GM23338 (cell line): ENCODE measurements at regions not wholly inside any gene's neighbourhood (a gene's known extent, or its start where the extent isn't known, plus 50 kb on each side); places are given as distances from the start of the nearest gene placed in this dataset.

Source experiments
- ATAC-seq: fragments of 200-7000 bp; cut with Tn5 transposase; 3 replicates; pipeline ENCODE4 v1.9.1; 2020
- DNase-seq: peaks from one replicate; pipeline ENCODE4 v3.0.0-alpha.2; 2015; ENCODE audit warnings: low spot score
- H2AFZ ChIP-seq: fragments of 200-600 bp; sonication (generic); 2 replicates; pipeline ENCODE4 v1.8.0; 2016; ENCODE audit warnings: antibody characterized with exemption, mild to moderate bottlenecking, moderate library complexity
- H3F3A ChIP-seq: fragments of 200-600 bp; sonication (generic); replicated peaks from 2 replicates; pipeline ENCODE4 v1.8.0; 2017; ENCODE audit warnings: antibody characterized with exemption, mixed run types, low read depth
- H3K27ac ChIP-seq: fragments of 200-600 bp; sonication (generic); 2 replicates; pipeline ENCODE4 v1.6.1; 2016; ENCODE audit warnings: low read depth
- H3K27me3 ChIP-seq: fragments of 200-600 bp; sonication (generic); 2 replicates; pipeline ENCODE4 v1.8.0; 2016; ENCODE audit warnings: mild to moderate bottlenecking, mixed run types, moderate library complexity; ENCODE audit not compliant: insufficient read depth
- H3K36me3 ChIP-seq: fragments of 200-600 bp; sonication (generic); 2 replicates; pipeline ENCODE4 v1.8.0; 2016; ENCODE audit warnings: mild to moderate bottlenecking; ENCODE audit not compliant: insufficient read depth
- H3K4me1 ChIP-seq: fragments of 200-600 bp; sonication (generic); 2 replicates; pipeline ENCODE4 v1.8.0; 2016; ENCODE audit warnings: mild to moderate bottlenecking, moderate library complexity; ENCODE audit not compliant: insufficient read depth
- H3K4me2 ChIP-seq: fragments of 200-600 bp; sonication (generic); 2 replicates; pipeline ENCODE4 v1.7.1; 2017; ENCODE audit warnings: mixed run types
- H3K4me3 ChIP-seq: fragments of 200-600 bp; sonication (generic); 2 replicates; pipeline ENCODE4 v1.6.1; 2016; ENCODE audit warnings: mixed run types
- H3K79me2 ChIP-seq: fragments of 200-600 bp; sonication (generic); replicated peaks from 2 replicates; pipeline ENCODE4 v1.8.0; 2017; ENCODE audit warnings: mild to moderate bottlenecking; ENCODE audit not compliant: insufficient read depth
- H3K9me2 ChIP-seq: fragments of 200-600 bp; sonication (generic); 2 replicates; pipeline ENCODE4 v1.8.0; 2017; ENCODE audit not compliant: insufficient read depth
- H4K20me1 ChIP-seq: fragments of 200-600 bp; sonication (generic); replicated peaks from 2 replicates; pipeline ENCODE4 v1.8.0; 2017; ENCODE audit warnings: mild to moderate bottlenecking; ENCODE audit not compliant: insufficient read depth
- H3K27ac Mint-ChIP-seq: 2 replicates; pipeline ENCODE4 v1.8.0; 2020; ENCODE audit warnings: inconsistent platforms, mild to moderate bottlenecking, moderate library complexity, mixed read lengths
- H3K27me3 Mint-ChIP-seq: 3 replicates; pipeline ENCODE4 v1.8.0; 2022; ENCODE audit warnings: low read depth, mild to moderate bottlenecking, moderate library complexity, mixed read lengths, inconsistent platforms; ENCODE audit not compliant: insufficient read depth, poor library complexity
- H3K36me3 Mint-ChIP-seq: 3 replicates; pipeline ENCODE4 v1.8.0; 2021; ENCODE audit warnings: low read depth, mild to moderate bottlenecking, inconsistent platforms, moderate library complexity, mixed read lengths
- H3K4me1 Mint-ChIP-seq: 3 replicates; pipeline ENCODE4 v1.8.0; 2020; ENCODE audit warnings: mild to moderate bottlenecking, inconsistent platforms, mixed read lengths
- H3K4me3 Mint-ChIP-seq: 3 replicates; pipeline ENCODE4 v1.8.0; 2021; ENCODE audit warnings: moderate library complexity, mild to moderate bottlenecking, inconsistent platforms, mixed read lengths
- H3K9me3 Mint-ChIP-seq: 3 replicates; pipeline ENCODE4 v1.8.0; 2020; ENCODE audit warnings: moderate library complexity, mild to moderate bottlenecking, inconsistent platforms, mixed read lengths
- CREB1 ChIP-seq: fragments of 250-450 bp; sonication (Bioruptor Pico); IDR thresholded peaks from 2 replicates; pipeline ENCODE4 v1.5.0; 2020; ENCODE audit warnings: low read depth, mild to moderate bottlenecking, moderate library complexity
- ETS1 ChIP-seq: IDR thresholded peaks from 2 replicates; pipeline ENCODE4 v1.6.1; 2016; ENCODE audit warnings: antibody characterized with exemption
- EZH2phosphoT487 ChIP-seq: fragments of 200-600 bp; sonication (generic); IDR thresholded peaks from one replicate; pipeline ENCODE4 v1.8.1; 2018; ENCODE audit warnings: antibody characterized with exemption; ENCODE audit not compliant: unreplicated experiment
- NANOG ChIP-seq: IDR thresholded peaks from 2 replicates; pipeline ENCODE4 v1.6.1; 2016; ENCODE audit warnings: antibody characterized with exemption, borderline replicate concordance
- STAT1 ChIP-seq: IDR thresholded peaks from one replicate; pipeline ENCODE4 v1.6.1; 2016; ENCODE audit warnings: antibody characterized with exemption; ENCODE audit not compliant: unreplicated experiment
- ZNF331 ChIP-seq: fragments of 250-450 bp; sonication (Bioruptor Pico); IDR thresholded peaks from 2 replicates; pipeline ENCODE4 v1.5.0; 2020; ENCODE audit warnings: low read depth, mild to moderate bottlenecking, moderate library complexity
- TF ChIP-seq, protein P1 (sequence below): IDR thresholded peaks from one replicate; pipeline ENCODE4 v1.6.1; 2018; ENCODE audit warnings: antibody characterized with exemption; ENCODE audit not compliant: unreplicated experiment
- TF ChIP-seq, protein P2 (sequence below), 2 experiments: fragments of 200-600 bp in 1 of 2; sonication (generic) in 1 of 2; conservative IDR thresholded peaks; 2 replicates each; pipeline versions ENCODE4 v1.5.1 to v1.6.1; 2016 to 2017; ENCODE audit warnings: antibody characterized with exemption in 2 of 2, low read depth in 2 of 2, mild to moderate bottlenecking in 2 of 2, moderate library complexity in 1 of 2

DNA sequence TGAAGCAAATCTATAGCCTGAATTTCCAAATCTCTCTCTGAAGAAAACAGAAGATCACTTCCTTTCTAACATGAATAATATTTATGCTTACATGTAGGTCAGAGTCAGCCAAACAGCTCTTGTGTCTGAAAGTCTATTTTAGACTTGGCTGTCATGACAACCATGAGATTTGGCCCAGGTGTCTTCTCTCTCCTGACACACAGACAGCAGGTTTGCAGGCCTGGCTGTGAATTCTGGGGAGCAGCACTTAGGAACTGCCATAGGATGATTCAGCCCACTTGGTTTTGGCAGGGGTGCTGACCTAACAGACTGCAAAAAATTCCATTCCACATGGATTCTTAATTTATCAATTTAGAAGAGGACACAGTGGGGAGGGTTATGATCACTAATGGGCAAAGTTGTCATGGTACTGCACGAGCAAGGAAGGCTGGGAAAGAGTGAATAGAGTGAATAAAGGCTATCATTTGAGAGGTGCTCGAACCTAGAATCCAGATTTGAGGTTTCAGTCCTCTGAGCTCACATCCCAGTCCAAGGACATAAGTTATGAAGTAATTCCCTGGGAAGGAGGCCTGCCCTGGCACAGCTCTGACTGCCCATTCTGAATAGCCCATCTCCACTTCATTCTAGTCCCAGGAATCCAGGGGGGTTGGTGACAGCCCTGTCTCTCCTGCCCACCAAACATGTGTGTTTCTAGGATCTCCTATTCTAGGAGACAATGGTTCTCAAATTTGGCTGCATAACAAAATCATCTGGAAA, 453.9 kb upstream of the TRIB2 start (continued):
- TF ChIP-seq, protein P1, sequence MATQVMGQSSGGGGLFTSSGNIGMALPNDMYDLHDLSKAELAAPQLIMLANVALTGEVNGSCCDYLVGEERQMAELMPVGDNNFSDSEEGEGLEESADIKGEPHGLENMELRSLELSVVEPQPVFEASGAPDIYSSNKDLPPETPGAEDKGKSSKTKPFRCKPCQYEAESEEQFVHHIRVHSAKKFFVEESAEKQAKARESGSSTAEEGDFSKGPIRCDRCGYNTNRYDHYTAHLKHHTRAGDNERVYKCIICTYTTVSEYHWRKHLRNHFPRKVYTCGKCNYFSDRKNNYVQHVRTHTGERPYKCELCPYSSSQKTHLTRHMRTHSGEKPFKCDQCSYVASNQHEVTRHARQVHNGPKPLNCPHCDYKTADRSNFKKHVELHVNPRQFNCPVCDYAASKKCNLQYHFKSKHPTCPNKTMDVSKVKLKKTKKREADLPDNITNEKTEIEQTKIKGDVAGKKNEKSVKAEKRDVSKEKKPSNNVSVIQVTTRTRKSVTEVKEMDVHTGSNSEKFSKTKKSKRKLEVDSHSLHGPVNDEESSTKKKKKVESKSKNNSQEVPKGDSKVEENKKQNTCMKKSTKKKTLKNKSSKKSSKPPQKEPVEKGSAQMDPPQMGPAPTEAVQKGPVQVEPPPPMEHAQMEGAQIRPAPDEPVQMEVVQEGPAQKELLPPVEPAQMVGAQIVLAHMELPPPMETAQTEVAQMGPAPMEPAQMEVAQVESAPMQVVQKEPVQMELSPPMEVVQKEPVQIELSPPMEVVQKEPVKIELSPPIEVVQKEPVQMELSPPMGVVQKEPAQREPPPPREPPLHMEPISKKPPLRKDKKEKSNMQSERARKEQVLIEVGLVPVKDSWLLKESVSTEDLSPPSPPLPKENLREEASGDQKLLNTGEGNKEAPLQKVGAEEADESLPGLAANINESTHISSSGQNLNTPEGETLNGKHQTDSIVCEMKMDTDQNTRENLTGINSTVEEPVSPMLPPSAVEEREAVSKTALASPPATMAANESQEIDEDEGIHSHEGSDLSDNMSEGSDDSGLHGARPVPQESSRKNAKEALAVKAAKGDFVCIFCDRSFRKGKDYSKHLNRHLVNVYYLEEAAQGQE = no peak
- TF ChIP-seq CREB1 = no peak
- TF ChIP-seq NANOG = no peak
- no peak for TF ChIP-seq ZNF331 (CRISPR knock-in tag)

DNA sequence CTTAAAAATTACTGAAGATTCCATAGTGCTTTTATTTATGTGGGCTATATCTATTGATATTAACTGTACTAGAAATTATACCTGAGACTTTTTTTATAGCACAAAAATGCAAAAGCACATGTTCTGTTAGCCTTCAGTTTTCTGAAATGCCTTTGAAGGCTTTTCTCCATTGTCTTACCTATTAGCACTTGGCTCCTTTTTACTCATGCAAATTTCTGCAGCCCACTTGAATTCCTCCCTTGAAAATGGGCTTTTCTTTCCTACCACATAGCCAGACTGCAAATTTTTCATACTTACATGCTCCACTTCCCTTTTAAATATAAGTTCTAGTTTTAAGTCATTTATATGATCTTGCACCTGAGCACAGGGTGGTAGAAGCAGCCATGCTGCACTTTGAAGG, 453.0 kb upstream of the TRIB2 start:
- TF ChIP-seq NANOG = peak; percentile 3; the same call in 1 of the 2 replicates
- TF ChIP-seq STAT1 = no peak
- peaks cover 2% of the 10 kb centered on the region for H3K27me3 Mint-ChIP-seq
- H3K4me2 ChIP-seq = peak overlapping the region; percentile 50; the same call in 1 of the 2 replicates
- no peaks in the 10 kb centered on the region for H3K79me2 ChIP-seq
- peak; percentile 56 for DNase-seq
- no peak overlapping the region for H2AFZ ChIP-seq
- 0 out of 3 replicates have a peak overlapping the region, but pooled peaks have one; percentile 3 for H3K4me3 Mint-ChIP-seq
- H4K20me1 ChIP-seq = no peaks in the 10 kb centered on the region
- no peaks in the 10 kb centered on the region; the same call in 1 of the 3 replicates for H3K9me3 Mint-ChIP-seq
- no peaks in the 10 kb centered on the region for H3K36me3 Mint-ChIP-seq
- H3F3A ChIP-seq = no peaks in the 10 kb centered on the region
- H3K4me1 ChIP-seq = peaks cover 32% of the 10 kb centered on the region
- peak; percentile 77 for ATAC-seq
- no peak overlapping the region for H3K27ac Mint-ChIP-seq
- H3K27me3 ChIP-seq = no peaks in the 10 kb centered on the region
- H3K27ac ChIP-seq = peak overlapping the region; percentile 4; the same call in 1 of the 2 replicates
- H3K4me3 ChIP-seq = no peak overlapping the region
- no peaks in the 10 kb centered on the region for H3K36me3 ChIP-seq
- H3K9me2 ChIP-seq = 0 out of 2 replicates have a peak, but pooled peaks cover 7% of the 10 kb centered on the region
- peaks cover 32% of the 10 kb centered on the region for H3K4me1 Mint-ChIP-seq

- H3K4me2 ChIP-seq = peak overlapping the region; percentile 50; the same call in 1 of the 2 replicates
- peaks cover 32% of the 10 kb centered on the region for H3K4me1 ChIP-seq
- no peak overlapping the region for H3K4me3 ChIP-seq
- 0 out of 3 replicates have a peak overlapping the region, but pooled peaks have one; percentile 3 for H3K4me3 Mint-ChIP-seq
- 0 out of 2 replicates have a peak, but pooled peaks cover 7% of the 10 kb centered on the region for H3K9me2 ChIP-seq
- H3K27ac ChIP-seq = peak overlapping the region; percentile 4; the same call in 1 of the 2 replicates
- H3K4me1 Mint-ChIP-seq = peaks cover 32% of the 10 kb centered on the region
- H2AFZ ChIP-seq = no peak overlapping the region
- H3K27ac Mint-ChIP-seq = no peak overlapping the region
- H3K9me3 Mint-ChIP-seq = no peaks in the 10 kb centered on the region; the same call in 1 of the 3 replicates
- H3K27me3 ChIP-seq = no peaks in the 10 kb centered on the region
- DNase-seq (no peak), ATAC-seq (no peak)
- no peaks in the 10 kb centered on the region for H3K36me3 Mint-ChIP-seq
- H3K79me2 ChIP-seq = no peaks in the 10 kb centered on the region
- H3K36me3 ChIP-seq = no peaks in the 10 kb centered on the region
- H3F3A ChIP-seq = no peaks in the 10 kb centered on the region
- no peaks in the 10 kb centered on the region for H4K20me1 ChIP-seq
- H3K27me3 Mint-ChIP-seq = peaks cover 2% of the 10 kb centered on the region
- TF ChIP-seq, protein P2, sequence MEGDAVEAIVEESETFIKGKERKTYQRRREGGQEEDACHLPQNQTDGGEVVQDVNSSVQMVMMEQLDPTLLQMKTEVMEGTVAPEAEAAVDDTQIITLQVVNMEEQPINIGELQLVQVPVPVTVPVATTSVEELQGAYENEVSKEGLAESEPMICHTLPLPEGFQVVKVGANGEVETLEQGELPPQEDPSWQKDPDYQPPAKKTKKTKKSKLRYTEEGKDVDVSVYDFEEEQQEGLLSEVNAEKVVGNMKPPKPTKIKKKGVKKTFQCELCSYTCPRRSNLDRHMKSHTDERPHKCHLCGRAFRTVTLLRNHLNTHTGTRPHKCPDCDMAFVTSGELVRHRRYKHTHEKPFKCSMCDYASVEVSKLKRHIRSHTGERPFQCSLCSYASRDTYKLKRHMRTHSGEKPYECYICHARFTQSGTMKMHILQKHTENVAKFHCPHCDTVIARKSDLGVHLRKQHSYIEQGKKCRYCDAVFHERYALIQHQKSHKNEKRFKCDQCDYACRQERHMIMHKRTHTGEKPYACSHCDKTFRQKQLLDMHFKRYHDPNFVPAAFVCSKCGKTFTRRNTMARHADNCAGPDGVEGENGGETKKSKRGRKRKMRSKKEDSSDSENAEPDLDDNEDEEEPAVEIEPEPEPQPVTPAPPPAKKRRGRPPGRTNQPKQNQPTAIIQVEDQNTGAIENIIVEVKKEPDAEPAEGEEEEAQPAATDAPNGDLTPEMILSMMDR (conservative IDR thresholded peaks at IDR 0.05; ENCODE audit: low read depth in 2 of 2) = no peak
- no peak for TF ChIP-seq ETS1
- TF ChIP-seq CREB1 = no peak
- TF ChIP-seq EZH2phosphoT487 = no peak
- TF ChIP-seq ZNF331 (CRISPR knock-in tag) = no peak
- TF ChIP-seq, protein P1 = no peak
Observed at GRCh38 chr2:12264146-12264545, 452.6 kb upstream of the TRIB2 start.
